GM18499 (cell line): ENCODE measurements at regions not wholly inside any gene's neighbourhood (a gene's known extent, or its start where the extent isn't known, plus 50 kb on each side); places are given as distances from the start of the nearest gene placed in this dataset.

Experiments
- ATAC-seq: cut with Tn5 transposase; IDR thresholded peaks from one replicate; pipeline ENCODE4 v1.9.1; 2021; ENCODE audit warnings: moderate number of reproducible peaks; ENCODE audit not compliant: insufficient read depth, unreplicated experiment

DNA sequence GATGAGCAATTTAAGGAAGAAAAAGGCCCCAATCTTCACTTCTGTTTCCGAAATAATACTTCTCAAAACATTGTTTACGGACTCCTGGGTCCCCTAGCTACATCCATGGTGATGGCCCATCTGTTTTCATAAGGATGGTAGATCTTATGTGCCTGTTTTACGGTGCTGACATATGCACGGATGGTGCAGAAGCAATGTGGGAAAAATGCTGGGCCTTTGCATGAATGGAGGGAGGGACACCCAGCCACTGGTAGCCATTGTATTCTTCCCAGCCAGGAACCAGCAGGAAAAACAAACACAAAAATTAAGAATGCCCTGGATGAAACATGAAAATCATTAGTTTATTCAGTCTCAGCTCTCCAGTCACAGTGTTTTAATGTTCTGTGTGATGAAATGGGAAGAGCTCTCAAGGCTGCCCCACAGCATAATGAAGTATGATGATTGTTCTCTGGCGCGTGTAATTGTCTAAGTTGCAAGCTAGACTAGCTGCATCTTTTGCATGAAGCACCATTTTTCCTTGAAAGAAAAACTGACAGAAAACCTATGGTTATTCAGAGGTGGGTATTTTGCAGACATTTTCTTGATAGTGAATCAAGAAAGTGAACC is 1201.1 kb upstream of the SLC10A2 start:
- ATAC-seq = no peak

DNA sequence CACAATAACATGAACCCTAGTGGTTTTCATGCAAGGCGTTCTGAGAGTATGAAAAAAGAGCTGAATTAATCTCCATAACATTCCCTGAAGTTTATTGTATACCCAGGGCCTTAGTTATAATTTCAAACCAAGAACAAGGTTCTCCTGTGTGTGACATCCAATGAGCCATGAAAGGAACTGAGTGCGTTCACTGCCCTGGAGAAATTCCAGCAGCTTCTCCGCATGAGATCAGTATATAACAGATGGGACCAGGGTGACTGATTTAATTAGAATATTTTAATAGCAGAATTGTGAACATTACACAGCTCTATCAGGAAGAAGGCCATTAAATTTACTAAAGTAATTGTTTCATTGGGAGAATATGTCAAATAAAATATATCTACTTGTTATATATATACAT is 1190.5 kb upstream of the SLC10A2 start:
- ATAC-seq = no peak

DNA sequence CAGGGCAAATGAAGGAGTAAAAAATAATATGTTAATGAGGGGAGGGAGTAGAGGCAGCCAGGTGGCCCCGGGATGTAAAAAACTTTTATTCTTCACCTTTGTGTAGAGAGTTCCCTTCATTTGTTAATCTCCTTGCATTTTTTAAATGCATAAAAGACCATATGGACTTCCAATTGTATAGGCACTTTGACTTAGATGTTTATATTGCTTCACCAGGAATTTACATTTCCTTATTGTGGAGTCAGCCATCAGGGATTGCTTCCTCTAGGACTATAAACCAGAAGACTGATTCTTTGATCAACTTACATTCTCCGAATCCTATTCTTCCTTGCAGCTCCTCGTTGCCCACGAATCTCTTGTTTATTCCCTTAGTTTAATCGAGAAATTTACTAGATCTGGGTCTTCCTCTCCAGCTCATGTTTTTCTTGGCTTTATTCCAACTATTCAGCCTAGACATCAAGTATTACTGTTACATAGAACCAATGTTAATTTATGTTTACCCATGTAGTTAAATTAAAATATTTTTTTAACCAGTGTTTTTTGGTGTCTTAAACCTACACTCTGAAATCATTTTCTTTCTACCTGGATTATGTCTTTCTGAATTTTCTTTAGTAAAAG is 1187.0 kb upstream of the SLC10A2 start:
- ATAC-seq = no peak

DNA sequence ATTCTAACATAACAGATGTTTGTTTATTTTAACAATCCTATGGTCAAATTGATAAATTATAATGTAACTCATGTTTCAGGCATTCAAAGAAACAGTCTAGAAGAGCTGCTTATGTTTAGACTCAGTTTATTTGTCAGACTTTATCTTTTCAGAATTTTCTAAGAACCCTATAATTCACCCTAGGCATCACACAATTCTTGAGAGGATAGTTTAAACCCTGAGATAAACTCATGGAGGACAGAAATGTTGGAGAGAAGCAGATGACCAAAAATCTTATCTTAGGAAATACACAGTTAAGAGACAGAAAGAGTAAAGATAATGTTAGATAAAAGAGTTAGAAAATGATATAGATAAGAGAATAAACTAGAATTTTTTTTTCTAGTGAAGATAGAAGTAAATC is 1185.7 kb upstream of the SLC10A2 start:
- no peak for ATAC-seq

DNA sequence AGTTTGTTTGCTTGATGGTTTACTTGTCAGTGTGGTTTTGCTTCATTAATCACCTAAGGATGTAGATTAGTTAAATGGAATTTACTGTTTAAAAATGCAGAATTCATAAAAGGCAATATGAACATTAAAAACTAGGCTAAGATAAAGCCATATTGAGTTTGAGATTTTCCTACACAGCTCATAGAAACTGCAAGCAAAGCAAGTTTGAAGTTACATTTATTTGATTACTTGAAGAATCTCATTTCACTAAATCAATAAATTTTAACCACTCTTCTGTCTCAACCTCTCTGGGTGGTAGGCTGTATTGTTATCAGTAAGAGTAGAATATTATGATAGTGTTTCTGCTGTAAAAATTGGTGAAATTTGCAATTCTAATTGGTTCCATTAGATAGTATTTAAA is 1180.7 kb upstream of the SLC10A2 start:
- no peak for ATAC-seq

DNA sequence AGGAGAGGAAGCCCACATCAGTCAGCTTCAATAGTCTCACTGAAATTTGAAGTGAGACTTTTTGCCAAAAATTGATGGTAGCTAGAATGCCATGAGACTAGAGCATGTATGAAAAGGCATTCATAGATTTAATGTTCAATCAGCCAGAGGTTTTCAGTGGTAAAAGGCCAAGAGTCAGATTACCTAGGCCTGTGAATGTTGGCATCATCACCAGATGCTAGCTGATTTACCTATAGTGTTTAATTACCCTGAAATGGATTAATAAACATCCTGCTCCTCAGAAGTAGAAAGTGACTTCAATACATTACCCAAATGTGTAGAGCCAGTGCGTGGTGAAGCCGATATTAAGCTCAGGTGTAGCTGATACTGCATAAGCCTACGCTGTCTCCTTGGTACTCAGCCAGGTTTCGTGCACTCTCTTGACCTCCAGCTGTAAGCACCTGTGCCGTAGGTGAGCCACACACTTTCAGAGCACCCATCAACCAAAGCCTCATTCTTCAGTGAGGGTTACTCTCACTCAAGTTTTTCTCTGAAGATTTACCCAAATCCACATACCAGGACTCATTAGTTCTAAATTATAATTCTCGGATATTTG is 1140.3 kb upstream of the SLC10A2 start:
- no peak for ATAC-seq

DNA sequence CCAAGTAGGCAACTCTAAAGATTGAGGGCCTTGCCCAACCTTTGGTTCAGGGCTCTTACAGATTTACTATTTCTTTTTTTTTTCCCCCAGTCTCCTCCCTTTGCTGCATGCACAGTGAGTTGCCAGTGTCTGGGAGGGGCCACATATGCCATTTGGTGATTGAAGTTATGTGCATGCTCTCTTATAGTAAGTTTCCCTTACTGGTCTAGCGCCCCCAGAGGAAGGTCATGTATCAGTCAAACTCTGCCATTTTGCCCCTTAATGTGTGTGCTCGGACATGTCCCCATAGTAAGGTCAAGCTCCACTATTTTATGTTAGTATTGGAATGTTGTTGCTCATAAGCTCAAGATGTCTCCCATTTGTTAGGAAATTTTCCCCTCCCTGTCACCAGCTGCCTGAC is 1138.0 kb upstream of the SLC10A2 start:
- no peak for ATAC-seq

DNA sequence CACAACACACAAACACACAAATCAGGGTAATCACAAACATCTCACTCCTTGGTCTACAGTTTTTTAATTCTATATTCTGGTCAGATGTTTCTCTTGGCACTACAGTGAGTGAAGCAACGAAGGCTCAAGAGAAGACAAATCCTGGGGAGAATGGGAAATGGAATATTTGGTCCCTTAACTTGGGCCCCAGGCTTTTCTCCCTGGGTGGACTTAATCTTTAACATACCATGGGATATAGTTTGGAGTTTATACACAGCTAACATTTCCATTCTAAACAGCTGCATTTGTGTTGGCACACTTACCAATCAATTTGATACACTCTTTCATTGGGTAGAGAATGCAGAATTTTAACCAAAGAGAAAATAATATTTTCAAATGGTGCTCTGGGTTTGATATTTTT is 1132.6 kb upstream of the SLC10A2 start:
- no peak for ATAC-seq

DNA sequence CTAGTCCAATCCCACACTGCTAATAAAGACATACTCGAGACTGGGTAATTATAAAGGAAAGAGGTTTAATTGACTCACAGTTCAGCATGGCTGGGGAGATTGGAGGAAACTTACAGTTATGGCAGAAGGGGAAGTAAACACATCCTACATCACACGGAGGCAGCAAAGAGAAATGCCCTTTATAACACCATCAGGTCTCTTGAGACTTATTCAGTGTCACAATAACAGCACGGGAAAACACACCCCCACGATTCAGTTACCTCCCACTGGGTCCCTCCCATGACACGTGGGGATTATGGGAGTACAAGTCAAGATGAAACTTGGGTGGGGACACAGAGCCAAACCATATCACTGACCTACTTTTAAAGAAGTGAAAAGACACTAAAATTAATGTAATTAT is 1130.4 kb upstream of the SLC10A2 start:
- ATAC-seq = no peak

DNA sequence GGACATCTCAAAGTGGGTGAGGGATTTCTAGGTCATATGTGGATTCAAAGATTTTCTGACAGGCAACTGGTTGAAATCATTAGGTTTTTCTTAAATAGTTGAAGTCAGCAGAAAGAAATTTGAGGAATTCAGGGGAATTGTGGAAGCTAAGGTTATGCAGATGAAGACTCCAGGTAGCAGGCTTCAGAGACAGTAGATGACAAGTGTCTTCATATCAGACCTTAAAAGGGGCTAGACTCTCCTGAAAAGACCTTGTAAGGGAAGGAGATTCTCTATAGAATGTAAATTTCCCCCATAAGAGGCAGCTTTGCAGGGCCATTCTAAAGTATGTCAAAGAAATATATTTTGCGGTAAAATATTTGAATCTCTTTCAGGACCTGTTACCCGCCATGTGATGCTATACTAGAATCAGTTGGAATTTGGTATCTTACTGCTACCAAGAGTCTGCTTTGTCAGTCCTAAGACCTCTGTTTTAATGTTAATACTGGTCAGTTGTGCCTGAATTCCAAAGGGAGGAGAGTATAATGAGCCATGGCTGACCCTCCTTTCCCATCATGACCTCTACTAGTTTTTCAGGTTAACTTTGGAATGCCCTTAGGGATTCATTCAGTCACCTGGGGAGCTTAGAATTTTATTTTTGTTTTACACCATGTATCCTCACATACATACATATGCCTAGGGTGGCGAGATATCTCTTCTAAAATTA is 1115.5 kb upstream of the SLC10A2 start:
- no peak for ATAC-seq

DNA sequence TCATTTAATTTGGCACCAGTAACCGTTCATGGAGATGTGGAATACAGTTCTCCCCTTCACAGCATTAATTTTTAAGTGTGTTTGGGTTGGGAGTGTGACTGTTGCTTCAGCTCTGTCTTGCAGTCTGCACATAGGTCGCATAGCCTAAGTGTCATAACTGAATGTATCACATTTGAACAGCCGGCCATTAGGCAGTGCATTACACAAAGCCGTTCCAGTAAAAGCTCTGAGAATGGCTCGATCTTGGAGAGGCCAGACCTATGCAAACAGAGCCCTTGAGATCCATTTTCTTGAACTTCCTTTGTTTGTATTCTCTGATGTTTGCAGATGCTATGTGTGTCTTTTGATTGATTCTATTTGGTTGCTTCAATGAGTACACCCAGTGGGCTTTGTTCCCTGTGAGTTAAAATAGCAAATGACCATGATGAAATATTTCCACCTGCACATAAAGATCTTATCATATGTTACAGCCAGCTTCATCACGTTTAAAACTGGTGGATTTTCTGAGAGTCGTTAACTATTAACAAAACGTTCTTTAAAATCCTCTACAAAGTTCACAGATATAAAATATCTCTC is 1104.9 kb upstream of the SLC10A2 start:
- no peak for ATAC-seq

DNA sequence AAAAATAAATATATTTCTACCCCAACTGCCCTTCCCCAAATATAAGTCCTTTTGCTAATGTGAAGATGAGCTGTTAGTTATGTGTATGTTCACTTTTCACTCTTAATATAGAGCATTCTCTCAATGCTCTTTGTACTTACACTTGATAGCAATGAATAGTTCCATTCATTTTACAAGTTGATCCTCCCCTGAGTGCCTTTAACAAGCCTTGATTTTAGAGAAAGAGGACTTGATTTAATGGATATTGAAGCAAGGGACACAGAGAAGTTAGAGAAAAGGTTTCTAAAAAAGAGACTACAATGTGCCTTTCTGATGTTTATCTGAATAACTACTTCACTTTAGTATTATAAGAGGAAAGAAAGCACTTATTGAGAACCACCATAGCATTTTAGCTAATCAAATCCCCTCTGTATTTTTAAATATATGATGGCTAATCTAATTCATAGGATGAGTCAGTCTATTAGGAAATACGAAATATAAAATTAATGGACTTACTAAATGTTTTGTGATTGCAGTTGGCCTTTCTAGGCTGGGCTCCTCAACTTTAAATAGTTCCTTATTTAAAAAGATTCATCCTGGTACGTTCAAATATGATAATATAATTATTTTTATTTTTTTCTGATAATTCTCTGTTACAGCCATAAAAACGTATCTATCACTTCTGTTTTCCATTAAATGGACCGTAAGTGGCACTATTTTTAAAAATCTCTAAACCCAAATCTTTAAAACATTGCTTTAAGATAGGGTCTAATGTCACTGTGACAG is 1097.8 kb upstream of the SLC10A2 start:
- no peak for ATAC-seq

DNA sequence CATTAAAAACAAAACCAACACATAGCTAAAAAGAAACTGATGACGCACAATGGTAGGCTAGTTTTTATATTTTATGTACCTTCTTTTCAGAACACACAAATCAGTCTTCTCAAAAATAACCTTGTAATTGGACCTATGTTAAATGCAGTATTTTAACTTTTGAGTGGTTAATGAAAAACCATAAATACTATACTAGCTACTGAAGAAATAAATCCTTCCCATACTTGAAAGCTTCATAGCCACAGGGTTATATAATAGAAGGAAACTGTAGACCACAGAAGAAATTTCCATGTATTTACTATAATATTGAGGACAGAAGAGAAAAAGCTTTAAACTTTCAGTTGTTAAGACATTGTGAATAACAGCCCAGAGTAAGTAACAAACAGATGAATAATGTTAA is 1094.3 kb upstream of the SLC10A2 start:
- no peak for ATAC-seq

DNA sequence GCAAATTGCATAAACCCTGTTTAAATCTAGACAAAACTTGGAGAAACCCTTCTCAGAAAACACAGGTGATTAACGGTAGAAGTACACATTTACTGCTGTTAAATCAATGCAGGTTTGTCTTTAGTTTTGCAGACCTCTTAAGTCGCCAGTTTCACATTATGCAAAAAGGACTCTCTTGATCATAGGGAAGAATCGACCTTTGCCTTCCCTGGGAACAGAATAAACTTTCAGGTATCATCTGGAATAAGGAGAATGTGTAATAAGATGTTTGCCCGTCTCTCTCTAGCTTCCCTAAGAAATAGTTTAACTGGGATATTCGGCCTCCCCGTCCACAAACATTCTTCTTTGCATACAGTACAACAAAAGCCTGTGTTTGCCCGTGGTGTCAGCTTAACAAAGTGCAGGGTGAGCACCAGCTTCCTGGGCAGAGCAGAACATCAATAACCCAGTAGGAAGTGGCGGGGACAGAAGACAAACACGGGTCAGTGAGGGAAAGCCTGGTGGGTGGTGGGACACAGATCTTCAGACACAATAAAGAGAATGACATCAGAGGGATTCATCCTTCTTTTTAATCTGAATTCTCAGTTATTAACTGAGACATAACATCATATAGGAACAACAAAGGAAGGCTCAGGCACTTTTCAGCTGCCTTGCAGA is 1077.7 kb upstream of the SLC10A2 start:
- ATAC-seq = no peak

DNA sequence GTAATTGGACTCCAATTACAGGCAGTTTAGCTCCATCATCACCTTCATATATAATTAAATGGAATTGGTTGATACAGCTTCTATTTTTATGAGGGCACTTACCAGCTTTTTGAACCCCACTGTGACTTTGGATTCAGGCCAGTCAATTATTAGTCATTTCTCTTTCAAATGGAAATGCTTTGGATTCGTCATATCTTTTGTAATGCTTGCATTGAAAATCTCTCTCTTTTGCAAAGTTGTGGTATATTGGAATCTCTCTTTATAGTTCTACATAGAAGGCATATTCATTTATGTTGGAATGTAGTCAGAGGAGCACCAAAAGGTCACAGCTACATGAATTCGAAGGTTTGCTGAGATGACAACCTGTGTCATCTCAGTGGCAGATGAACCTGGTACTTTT is 1074.3 kb upstream of the SLC10A2 start:
- no peak for ATAC-seq

DNA sequence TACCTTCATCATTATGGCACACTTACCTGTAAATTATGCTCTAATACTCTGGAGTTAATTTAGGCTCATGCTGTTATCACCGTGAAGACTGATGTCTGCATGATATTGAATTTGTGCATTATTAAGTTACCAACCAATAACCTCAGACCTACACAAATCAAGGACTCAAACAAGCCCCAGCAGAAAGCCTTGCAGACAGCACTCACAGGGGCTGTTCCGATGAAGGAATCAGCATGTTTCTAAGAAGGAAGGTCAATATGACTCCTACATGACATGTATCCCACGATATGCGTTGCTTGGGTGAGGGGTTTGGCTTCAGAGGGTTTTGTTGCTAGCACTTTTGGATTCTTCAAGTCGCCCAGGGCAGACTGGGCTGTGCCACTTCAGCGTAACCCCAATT is 1071.2 kb upstream of the SLC10A2 start:
- ATAC-seq = no peak

DNA sequence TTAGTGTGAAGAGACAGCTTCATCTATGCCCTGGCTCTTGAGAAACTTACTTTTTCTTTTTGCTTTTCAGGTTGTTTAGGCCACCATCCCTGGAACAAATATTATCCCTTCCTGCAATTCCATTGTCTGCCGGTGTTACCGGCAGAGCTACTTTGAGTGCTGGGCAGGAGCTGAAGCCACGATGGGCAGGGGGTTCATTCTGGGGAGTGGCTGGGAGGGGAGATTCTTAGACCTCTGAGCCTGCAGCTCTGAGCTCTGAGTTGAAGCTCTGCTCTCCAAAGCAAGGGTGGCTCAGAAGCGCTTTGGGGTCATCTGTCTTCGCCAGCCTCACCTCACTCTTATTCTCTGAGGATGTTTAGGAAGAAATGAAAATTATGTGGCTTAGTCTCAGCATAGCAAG is 1066.6 kb upstream of the SLC10A2 start:
- no peak for ATAC-seq

DNA sequence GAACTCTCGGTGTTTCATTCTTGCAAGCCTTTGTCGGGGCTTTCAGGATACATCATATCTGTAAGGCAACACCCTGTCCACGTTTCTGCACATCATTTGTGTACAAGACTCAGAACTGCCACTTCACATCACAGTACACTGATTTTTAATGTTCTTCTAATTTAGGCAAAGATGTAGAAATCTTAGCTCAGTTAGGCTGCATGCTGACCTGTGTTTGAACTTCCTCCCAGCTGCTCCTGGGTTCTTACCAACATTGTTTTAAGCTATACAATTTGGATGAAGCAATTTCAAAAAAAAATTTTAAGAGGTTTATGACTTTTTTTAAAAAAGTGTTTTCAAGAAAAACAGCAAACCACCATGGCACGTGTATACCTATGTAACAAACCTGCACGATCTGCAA is 1047.9 kb upstream of the SLC10A2 start:
- no peak for ATAC-seq

DNA sequence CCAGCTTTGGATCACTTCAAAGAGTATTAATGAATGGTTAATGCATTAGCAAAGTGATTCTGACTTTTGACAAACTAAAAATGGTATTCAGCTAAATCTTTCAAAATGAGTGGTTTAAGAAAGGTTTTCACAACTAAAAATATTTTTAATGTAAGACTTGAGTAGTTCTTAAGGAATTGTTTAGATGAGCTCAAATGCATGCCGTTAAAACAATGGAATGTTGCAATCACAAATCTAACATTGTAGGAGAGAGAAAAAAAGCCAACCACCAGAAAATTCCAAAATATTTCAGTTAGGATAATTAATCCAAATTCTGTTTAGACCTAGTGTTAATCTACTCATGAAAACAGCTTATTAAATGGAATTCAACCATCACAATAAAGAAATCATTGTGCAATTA is 1044.8 kb upstream of the SLC10A2 start:
- ATAC-seq = no peak
